ENCODE measurements at regions not wholly inside any gene's neighbourhood (a gene's known extent, or its start where the extent isn't known, plus 50 kb on each side); places are given as distances from the start of the nearest gene placed in this dataset.
A peak's percentile ranks its signal among the peaks of the same experiment; 100 is the strongest.

DNA sequence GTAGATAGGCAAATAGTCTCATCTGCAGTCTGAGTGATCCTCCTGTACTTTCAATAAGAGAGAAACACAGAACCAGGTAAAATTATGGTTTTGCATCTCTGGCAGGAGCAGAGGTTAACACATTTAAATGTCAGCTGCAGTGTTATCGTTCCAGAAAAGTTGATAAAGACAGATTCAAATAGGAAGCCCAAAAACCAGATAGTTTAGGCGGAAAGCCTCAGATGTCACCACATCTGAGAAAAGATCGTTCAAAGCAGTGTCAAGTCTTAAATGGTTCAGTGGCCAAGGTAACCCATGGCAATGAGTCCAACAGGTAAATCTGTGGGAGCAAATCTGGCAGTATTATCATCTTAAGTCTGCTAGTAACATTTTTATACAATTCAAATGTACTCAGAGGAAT is 542.1 kb upstream of the MEF2C start:
- DNase-seq (ENCODE audit: low read depth in 2 of 2), result no peak

DNA sequence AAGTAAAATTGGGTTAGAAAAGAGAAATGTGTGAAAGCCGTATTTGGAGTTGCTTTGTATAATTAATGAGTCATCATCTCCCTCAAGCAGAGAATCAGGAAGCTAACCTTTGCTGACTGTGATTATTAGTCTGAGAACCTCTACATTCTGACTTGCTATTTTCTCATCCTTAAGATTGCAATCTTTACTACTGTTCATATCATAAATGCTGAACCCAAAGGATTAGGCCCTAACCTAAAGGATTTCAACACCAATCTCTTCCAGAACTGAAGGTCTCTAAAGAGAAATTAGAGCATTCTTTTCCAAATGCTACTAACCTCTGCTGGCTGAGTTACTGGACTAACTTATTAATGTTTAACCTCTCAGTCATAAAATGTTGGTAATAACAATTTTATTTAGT is 538.1 kb upstream of the MEF2C start:
- DNase-seq (ENCODE audit: low read depth in 2 of 2), result peak in 1 of 2 donors; percentile 16

DNA sequence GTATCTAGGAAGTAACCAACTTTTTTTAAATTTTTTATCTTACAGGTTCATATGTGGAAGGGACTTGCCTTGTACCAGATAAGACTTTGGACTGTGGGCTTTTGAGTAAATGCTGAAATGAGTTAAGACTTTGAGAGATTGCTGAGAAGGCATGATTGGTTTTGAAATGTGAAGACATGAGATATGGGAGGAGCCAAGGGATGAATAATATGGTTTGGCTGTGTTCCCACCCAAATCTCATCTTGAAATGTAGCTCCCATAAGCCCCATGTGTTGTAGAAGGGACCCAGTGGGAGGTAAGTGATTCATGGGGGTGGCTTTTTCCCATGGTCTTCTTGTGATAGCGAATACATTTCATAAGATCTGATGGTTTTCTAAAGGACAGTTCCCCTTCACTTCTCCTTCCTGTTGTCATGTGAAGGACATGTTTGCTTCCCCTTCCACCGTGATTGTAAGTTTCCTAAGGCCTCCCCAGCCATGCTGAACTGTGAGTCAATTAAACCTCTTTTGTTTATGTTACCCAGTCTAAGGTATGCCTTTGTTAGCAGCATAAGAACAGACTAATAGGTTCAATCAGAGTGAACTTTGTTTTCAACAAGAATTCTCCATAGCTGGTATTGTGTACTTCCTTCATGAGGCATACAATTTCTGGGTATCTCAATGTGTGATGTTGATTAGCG is 535.6 kb upstream of the MEF2C start:
- no peak for DNase-seq (ENCODE audit: low read depth in 2 of 2)

DNA sequence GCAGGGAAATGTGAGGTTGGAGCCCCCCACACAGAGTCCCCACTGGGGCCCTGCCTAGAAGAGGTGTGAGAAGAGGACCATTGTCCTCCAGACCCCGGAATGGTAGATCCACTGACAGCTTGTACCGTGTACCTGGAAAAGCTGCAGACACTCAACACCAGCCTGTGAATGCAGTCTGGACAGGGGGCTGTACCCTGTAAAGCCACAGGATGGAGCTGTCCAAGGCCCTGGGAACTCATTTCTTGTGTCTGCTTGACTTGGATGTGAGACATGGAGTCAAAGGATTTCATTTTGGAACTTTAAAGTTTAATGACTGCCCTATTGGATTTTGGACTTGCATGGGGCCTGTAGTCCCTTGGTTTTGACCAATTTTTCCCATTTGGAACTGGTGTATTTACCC is 535.0 kb upstream of the MEF2C start:
- no peak for DNase-seq (ENCODE audit: low read depth in 2 of 2)

DNA sequence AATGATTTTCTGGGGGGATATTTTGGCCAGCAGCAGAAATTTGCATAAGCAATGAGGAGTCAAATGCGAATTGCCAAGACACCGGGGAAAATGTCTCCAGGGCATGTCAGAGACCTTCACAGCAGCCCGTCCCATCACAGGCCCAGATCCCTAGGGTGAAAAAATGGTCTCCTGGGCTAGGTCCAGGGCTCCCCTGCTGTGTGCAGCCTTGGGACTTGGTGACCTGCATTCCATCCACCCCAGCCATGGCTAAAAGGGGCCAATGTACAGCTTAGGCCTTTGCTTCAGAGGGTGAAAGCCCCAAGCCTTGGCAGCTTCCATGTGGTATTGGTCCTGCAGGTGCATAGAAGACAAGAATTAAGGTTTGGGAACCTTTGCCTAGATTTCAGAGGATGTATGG is 534.5 kb upstream of the MEF2C start:
- no peak for DNase-seq (ENCODE audit: low read depth in 2 of 2)

DNA sequence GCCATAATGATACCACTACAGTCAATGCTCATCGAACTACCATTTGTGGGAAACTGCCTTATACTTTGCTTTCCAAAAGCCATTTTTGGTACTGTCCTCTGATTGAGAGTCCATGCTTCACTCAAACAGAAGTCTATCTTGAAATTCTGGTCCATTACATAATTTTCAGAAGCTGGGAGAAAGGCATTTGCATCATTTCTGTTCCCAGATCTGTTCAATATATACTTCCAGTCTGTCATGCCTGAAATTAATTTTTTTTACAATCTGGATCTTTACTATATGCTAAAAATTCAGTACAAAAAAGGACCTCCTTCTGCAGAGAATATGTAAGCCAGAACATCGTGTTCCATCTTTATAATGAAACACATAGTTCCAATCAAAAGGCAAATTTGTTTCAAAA is 528.9 kb upstream of the MEF2C start:
- DNase-seq (ENCODE audit: low read depth in 2 of 2), result no peak

DNA sequence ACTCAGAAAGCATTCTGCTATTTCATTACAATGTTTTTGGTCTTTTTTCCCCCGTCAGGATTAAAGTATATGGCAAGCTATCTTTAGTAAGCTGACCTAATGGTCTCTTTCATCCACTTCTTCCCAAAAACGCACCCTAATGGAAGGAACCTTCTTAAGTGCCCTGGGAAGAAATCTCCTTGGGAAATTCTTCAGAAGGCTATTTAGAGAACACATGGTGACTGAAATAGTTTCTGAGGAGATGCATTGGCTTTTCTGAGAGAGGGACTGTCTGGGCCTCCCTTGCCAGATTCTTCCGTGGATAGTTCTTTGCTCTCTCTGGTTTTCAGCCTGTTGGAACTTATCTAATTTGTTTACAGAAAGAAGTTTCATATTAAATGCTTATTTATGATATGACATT is 524.1 kb upstream of the MEF2C start:
- no peak for DNase-seq (ENCODE audit: low read depth in 2 of 2)

DNA sequence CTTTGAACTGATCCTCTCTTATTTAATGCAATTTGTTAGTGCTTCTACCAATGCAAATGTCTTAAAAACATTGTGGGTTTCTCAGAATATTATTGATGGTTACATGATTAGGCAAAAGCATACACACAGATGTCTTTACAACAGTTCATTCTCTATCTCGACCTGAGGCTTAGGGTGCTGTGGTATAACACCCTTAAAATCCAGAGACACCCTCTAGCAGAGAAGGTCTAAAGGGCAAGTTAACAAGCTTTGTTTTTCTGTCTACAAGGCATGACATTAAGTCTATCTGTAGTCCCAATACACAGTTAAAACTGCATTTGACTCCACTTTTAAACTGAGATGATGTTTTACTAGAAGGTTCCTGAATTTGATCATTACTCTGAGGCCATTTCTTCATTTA is 518.7 kb upstream of the MEF2C start:
- DNase-seq (ENCODE audit: low read depth in 2 of 2), result no peak

DNA sequence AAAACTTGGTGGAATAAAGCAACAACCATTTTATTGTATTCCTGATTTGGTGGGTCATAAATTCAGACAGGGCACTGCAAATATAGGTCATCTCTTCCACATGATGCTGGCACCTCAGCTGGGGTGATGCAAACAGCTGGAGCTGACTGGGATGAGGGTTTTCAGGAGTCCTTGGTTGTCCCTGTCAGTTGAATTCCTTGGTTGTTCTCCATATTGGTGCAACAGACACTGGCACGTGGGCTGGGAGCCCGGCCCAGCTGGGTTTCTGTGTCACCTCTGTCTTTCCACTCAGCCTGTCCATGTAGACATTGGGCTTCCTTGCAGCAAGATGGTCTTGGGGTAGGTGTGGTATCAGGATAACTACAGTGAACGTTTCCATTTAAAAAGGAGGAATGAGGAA is 518.0 kb upstream of the MEF2C start:
- DNase-seq (ENCODE audit: low read depth in 2 of 2), result no peak

DNA sequence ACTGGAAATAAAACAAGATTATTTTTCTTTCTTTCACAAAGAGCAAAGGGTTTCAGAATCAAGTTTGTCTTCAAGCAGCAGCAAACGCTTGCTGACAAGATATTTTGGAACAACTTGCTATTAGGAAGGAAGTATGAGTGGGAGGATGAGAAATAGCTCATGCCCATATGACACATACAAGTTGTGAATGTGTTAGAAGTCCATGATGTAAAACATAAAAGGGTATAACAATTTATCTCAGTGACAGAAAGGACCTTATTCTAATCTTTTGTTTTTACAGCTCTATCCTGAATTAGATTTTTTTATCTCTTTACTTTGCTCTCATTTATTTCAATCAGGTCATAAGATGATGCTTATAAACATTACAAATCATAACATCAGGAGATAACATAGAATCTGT is 516.6 kb upstream of the MEF2C start:
- DNase-seq (ENCODE audit: low read depth in 2 of 2), result peak; percentile 48 to 58

DNA sequence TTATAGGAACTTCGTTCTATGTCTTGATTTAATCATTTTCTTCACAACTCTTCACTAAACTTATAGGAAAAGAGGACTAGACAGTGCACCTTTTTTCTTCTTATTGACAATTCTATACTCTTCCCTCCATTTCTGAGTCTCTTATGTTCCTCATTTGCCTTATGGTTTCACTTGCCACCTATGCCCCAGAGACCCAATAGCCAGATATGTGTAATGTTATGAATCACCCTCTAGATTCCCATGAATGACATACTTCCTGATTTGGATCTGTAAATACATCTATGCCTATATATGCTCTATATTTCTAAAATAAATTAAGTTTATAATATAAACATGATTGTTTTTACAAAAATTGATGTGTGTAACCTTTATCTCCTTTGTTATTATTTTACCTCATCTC is 514.1 kb upstream of the MEF2C start:
- DNase-seq (ENCODE audit: low read depth in 2 of 2), result peak in 1 of 2 donors; percentile 21

DNA sequence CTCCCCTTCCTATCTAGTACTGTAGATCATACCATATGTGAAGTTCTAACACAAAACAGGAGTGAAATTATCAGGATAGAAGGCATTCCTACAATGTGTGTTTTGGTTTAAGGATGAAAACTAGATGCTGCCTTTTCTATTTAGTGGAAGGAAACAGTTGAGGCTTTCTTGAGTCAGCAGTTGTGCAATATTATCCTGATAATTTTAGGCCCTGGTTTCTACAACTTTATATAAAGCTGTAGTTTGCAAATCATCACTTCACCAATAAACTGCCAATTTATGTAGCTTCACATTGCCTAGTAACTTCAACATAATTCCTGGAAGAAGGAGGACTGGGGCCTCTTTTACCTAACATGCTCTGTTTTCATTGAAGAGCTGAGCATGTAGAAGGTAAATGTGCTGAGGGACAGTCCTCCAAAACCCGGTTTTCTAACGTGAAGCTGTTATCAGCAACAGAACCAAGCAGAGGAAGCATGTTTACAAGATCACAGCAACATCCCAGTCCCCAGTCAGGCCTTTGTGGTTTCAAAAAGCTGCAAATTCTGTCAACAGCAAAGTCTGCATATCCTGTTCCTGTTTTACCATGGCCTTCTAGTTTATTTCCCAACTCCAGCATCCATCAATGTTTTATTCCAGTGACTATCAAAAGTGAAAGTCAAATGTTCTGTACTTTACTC is 513.4 kb upstream of the MEF2C start:
- peak; percentile 28 to 49 for DNase-seq (ENCODE audit: low read depth in 2 of 2)

DNA sequence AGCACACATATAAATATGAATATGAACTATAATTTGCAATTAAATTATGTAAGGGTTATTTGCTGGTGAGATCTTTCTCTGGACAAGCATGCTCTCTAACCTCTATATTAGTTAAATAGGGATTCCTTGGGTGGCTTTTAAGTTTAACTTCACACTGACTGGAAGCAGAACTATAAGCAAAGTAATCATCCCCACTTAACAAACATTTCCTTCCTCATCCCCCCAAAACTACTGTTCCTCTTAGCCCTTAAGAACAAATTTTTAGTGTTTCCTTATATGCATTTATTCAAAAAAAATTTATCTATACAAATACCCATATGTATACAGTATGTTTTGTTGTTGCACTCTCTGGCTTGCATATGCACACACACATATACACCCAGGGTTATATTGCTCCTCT is 512.1 kb upstream of the MEF2C start:
- DNase-seq (ENCODE audit: low read depth in 2 of 2), result no peak

DNA sequence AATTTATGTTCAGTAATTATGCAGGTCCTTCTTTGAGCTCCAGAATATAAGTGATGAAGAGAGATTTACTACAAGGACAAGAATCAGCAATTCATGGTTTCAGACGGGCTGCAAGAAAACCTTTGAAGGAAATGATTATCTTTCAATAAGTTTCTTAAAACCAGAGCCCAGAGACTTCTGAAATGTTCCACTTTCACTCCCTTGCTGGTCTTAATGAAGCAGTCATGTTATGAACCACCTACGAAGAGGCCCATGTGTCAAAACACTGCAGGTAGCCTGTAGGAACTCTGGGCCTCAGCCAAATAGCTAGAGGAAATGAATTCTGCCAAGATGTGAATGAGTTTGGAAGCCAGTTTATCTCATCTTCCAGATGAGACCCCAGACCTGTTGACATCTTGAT is 505.9 kb upstream of the MEF2C start:
- no peak for DNase-seq (ENCODE audit: low read depth in 2 of 2)

DNA sequence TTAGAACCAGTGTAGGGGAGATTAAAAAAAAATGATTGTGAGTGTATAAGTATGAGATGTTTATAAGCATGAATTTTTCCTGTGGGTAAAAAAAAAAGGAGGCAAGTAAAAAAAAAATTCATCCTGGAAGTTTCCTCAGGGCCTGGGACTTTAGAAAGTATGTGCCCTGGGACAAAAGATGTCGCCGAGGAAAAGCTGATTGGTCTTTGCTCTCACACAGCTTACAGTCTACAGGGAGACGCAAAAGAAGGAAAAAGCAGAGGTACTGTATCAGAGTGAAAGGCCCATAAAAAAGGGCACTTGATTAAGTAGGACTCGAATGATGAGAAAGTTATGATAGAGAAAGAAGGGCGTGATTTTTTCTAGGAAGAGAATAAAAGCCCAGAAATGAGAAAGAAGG is 501.4 kb upstream of the MEF2C start:
- no peak for DNase-seq (ENCODE audit: low read depth in 2 of 2)

DNA sequence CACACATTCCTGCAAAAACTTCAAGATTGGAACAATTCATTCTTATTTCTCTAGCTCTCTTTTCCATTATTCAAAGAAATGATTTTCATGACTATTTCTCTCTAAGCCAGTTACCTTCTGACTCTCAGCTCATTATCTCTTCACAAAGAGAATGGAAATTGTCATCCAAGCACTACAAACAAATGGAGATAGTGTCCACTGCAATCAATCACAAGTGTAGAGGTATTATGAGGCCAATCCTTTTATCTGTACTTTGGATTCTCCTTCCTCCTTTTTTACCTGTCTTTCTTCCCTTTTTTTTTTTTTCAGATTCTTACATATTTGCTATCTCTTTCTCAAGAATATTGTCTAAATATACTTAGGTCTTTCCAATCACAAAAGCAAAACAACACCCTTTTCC is 497.7 kb upstream of the MEF2C start:
- no peak for DNase-seq (ENCODE audit: low read depth in 2 of 2)

DNA sequence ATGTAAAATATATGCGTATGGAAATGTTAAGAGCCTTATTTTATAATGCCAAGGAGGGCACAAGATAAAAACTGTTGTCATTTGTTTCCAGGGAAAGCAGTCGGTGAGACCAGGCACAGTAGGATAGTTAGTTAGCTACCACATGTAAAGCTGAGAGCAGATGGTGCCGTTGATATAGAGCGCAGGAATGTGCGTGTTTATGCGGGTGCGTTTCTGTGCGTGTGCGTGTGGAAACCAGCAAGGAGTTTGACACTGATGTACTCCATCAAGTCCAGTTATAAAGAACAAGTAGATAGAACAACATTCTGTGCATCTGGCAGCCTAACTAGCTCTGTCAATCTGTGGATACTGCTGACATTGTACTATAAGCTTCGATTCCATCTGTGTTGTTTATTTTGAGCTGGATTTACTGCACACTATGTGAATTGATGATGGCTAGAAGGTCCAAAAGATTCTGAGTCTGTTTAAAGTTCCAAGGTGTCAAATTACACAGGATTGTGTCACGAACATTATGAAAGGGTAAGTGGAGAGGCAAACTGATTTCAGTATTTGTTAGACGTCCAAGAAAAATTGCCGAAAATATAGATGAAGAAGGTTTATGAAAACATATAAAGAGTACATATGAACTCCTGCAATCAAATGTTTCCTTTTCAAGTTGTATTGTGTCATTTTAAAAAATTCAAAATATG is 494.9 kb upstream of the MEF2C start:
- DNase-seq (ENCODE audit: low read depth in 2 of 2), result no peak

DNA sequence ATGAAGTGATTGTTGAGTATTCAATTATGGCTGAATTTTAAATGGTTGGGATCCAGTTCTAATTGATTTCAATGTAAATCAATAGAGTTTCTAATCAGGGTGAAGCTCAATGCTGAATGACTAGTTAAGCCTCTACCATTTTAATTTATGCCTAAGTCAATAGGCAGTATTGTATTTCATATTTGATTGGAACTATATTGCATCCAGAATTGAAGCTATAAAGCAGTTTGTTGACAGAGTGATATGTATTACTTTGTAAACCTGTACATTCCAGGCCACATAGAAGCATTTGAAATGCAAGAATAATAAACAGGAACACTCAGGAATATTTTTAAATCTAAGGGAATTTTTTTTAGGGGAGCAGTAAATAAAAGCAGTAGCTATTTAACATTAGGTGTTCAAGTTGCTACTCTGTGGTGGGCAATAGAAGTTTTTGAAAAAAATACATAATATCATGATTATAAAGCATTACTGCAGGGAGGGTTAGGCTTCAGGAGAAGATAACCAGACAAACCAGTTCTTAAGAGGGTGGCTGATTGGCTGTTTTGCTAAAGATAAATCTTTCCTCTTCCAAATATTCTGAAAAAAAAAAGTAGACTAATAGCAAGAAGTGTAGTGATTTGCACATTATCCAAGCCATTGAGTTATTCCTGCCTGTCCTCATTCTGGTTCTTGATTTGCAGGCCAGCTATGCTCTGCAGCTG is 492.0 kb upstream of the MEF2C start:
- no peak for DNase-seq (ENCODE audit: low read depth in 2 of 2)

DNA sequence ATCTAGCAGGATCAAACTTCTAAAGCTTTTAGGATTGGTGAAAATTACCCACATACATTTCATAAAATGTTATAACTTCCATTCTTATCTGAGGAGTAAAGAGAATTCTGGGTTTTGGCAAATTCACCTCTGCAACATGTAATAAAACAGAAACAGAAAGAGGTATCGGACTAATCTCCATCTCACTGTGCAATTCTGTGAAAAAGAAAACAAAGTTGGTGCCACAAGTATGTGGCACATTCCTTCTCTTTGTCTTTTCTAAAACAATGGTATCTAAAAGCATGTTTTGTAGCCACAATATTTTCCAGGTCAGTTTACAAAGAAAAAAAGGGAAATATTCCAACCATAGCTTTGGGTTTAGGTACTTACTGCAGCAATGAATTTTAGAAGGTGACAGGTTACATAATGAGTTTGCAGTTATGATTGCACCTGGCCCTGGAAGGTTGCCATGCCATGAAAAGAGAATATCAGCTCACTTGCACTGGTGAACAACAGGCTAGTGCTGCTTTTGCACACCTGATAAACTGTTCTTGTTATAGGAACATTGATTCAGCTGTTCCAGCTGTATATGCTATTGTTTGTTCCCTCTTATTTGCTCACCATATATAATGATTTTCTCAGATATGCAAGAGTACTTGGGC is 491.3 kb upstream of the MEF2C start:
- DNase-seq (ENCODE audit: low read depth in 2 of 2), result no peak

DNA sequence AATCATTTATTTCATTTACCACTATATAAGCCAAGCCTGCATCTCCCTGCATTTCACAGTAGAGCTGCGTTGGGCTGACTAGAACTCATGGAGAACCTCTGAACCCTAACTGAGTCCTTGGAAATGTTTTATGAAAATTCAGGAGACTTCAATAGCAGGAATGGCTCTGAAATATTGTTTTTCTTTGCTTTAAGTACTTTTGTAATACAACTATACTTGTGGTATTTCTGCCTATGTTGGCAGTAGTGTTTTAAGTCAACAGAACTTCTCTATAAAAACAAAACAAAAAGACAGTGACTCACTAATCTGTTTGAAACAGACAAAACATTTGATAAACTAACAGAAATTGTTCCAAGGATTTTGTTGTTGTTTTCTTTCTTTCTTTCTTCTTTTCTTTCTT is 489.2 kb upstream of the MEF2C start:
- no peak for DNase-seq (ENCODE audit: low read depth in 2 of 2)

DNA sequence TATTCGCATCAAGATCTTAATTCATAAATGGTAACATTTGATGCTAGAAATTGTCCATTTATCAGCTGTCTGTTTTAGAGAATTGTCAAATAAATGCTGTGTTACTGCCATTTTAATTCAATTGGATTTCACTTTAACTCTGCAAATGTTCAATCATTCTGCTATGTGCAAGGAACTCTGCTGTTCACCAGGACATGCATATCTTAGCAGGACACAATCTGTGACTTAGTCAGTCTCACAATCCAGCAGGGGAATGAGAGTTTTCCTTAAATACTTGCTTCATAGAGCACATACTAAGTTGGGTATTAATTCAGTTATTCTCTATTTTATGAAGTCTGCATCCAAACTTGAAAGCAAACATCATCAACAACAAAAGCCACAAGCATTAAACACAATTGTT is 488.7 kb upstream of the MEF2C start:
- no peak for DNase-seq (ENCODE audit: low read depth in 2 of 2)

DNA sequence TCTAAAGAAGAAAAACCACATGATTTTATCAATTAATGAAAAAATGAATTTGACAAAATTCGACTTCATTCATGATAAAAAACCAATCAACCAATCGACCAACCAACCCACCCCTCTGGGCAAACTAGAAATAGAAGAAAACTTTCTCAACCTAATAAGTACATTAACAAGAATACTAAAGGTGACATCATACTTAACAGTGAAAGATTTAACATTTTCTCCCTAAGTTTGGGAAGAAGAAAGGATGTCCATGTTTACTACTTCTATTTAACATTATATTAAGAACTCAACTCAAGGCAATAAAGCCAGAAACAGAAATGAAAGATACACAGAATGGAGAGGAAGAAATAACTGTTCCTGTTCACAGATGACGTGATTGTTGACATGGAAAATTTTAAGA is 476.1 kb upstream of the MEF2C start:
- DNase-seq (ENCODE audit: low read depth in 2 of 2), result no peak
